ENCODE measurements at regions not wholly inside any gene's neighbourhood (a gene's known extent, or its start where the extent isn't known, plus 50 kb on each side); places are given as distances from the start of the nearest gene placed in this dataset.

DNA sequence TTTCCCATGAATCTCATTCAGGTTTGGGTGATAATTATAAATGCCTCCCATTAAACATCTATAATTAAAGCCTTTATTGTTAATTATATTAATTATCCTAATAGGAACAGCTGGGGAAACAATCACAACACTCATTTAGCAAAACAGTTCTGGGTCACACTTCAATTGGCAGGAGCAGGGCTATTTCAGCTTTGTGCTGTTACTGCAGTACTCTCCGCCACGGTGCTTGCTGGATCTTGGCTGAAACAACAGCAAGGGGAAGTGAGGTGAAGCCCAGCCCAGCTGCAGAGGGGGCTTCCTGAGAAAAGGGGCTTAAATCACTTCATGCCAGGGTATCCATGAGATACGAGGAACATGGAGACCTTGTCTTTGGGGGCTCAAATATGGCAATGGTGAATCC lies 79.5 kb upstream of the SOX11 start:
- TF ChIP-seq, protein P1, sequence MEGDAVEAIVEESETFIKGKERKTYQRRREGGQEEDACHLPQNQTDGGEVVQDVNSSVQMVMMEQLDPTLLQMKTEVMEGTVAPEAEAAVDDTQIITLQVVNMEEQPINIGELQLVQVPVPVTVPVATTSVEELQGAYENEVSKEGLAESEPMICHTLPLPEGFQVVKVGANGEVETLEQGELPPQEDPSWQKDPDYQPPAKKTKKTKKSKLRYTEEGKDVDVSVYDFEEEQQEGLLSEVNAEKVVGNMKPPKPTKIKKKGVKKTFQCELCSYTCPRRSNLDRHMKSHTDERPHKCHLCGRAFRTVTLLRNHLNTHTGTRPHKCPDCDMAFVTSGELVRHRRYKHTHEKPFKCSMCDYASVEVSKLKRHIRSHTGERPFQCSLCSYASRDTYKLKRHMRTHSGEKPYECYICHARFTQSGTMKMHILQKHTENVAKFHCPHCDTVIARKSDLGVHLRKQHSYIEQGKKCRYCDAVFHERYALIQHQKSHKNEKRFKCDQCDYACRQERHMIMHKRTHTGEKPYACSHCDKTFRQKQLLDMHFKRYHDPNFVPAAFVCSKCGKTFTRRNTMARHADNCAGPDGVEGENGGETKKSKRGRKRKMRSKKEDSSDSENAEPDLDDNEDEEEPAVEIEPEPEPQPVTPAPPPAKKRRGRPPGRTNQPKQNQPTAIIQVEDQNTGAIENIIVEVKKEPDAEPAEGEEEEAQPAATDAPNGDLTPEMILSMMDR (CRISPR knock-in tag; IDR thresholded peaks at IDR 0.05), result no peak
- TF ChIP-seq, protein P2, sequence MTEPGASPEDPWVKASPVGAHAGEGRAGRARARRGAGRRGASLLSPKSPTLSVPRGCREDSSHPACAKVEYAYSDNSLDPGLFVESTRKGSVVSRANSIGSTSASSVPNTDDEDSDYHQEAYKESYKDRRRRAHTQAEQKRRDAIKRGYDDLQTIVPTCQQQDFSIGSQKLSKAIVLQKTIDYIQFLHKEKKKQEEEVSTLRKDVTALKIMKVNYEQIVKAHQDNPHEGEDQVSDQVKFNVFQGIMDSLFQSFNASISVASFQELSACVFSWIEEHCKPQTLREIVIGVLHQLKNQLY (CRISPR knock-in tag; IDR thresholded peaks at IDR 0.05), result no peak
- TF ChIP-seq ZNF496 (CRISPR knock-in tag; IDR thresholded peaks at IDR 0.05; ENCODE audit: insufficient replicate concordance) (no peak), ZNF263 (CRISPR knock-in tag; IDR thresholded peaks at IDR 0.05) (no peak), ZNF562 (CRISPR knock-in tag; IDR thresholded peaks at IDR 0.05; ENCODE audit: borderline replicate concordance) (no peak), ZFP62 (CRISPR knock-in tag; IDR thresholded peaks at IDR 0.05) (no peak)
- TF ChIP-seq, protein P3, sequence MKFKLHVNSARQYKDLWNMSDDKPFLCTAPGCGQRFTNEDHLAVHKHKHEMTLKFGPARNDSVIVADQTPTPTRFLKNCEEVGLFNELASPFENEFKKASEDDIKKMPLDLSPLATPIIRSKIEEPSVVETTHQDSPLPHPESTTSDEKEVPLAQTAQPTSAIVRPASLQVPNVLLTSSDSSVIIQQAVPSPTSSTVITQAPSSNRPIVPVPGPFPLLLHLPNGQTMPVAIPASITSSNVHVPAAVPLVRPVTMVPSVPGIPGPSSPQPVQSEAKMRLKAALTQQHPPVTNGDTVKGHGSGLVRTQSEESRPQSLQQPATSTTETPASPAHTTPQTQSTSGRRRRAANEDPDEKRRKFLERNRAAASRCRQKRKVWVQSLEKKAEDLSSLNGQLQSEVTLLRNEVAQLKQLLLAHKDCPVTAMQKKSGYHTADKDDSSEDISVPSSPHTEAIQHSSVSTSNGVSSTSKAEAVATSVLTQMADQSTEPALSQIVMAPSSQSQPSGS (CRISPR knock-in tag; IDR thresholded peaks at IDR 0.05), result no peak
